Upper lobe of left lung (tissue), 4 donors: ENCODE measurements at regions not wholly inside any gene's neighbourhood (a gene's known extent, or its start where the extent isn't known, plus 50 kb on each side); places are given as distances from the start of the nearest gene placed in this dataset.

Experiments
- POLR2AphosphoS5 ChIP-seq, 2 donors: sonication (generic); formaldehyde crosslinking; IDR thresholded peaks; one replicate each; pipeline ENCODE4 v1.5.1; 2017; ENCODE audit warnings: antibody characterized with exemption in 2 of 2
- TF ChIP-seq, protein P1 (sequence below), 6 experiments: fragments of 450-650 bp in 4 of 6; fragments of 200-600 bp in 2 of 6; sonication (generic) in 2 of 6; IDR thresholded peaks; one replicate each; pipeline ENCODE4 v1.5.1; 2016 to 2019; ENCODE audit warnings: antibody characterized with exemption in 6 of 6

DNA sequence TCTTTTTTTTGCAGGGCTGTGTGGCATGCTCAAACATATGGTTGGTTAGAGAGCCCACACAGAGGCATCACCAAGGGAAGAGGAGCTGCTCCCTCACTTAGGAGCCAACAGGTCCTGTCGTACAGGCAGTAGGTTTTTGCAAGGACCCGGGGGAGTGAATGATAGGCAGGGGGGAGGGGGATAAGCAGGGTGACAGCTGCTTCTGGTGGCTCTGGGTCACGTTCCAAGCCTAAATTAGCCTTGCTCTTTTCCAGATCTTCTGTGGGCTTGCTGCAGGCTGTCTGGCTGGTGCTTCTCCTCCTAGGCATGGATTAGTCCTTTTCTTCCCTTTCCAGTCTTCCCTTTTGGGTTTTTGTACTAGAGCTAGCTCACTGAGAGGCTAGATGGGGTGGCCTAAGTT is 117.7 kb upstream of the PODXL start:
- TF ChIP-seq, protein P1, sequence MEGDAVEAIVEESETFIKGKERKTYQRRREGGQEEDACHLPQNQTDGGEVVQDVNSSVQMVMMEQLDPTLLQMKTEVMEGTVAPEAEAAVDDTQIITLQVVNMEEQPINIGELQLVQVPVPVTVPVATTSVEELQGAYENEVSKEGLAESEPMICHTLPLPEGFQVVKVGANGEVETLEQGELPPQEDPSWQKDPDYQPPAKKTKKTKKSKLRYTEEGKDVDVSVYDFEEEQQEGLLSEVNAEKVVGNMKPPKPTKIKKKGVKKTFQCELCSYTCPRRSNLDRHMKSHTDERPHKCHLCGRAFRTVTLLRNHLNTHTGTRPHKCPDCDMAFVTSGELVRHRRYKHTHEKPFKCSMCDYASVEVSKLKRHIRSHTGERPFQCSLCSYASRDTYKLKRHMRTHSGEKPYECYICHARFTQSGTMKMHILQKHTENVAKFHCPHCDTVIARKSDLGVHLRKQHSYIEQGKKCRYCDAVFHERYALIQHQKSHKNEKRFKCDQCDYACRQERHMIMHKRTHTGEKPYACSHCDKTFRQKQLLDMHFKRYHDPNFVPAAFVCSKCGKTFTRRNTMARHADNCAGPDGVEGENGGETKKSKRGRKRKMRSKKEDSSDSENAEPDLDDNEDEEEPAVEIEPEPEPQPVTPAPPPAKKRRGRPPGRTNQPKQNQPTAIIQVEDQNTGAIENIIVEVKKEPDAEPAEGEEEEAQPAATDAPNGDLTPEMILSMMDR (IDR thresholded peaks at IDR 0.05) = no peak
- no peak for TF ChIP-seq POLR2AphosphoS5 (IDR thresholded peaks at IDR 0.05)
